Fibroblast of skin of back (primary cell): ENCODE measurements at regions not wholly inside any gene's neighbourhood (a gene's known extent, or its start where the extent isn't known, plus 50 kb on each side); places are given as distances from the start of the nearest gene placed in this dataset.
A peak's percentile ranks its signal among the peaks of the same experiment; 100 is the strongest.

Experiments used
- DNase-seq: peaks from one replicate; pipeline ENCODE4 v3.0.0-alpha.2; 2013

DNA sequence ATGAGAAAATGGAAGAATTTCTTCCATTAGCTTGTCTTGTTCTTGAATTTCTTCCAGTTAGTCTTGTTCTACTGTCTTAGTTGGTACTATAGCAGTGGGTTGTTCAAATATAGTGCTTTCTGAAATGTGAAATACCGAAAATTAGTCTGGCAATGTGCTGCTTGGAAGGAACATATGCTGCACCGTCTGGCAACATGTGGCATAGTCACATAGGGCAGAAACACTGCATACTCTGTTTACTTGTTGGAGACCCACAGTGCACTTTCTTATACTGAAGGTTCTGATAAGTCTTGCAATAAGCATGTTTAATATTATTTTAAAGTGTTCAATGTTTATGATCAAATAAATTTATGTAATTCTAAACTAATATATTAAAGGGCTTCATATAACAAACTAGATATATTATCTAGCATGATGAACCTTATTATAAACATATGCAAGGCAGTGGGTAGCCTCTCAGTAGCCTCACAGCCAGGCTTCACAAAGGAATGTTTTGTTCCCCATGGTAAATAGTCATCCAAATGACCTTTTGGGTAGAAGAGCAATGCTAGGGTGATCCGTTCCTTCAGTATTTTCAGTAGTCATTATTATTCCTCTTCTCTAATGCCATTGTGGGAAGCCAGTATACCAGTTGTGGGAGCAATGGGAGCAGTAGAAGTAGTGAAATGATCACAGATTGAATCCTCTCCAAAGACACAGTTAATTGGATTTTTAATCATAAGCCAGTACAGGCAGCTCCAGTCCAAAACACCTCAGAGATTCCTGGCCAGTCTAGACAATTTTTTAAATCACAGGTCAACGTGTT is 1106.7 kb downstream of the DTWD2 start:
- DNase-seq: no peak

DNA sequence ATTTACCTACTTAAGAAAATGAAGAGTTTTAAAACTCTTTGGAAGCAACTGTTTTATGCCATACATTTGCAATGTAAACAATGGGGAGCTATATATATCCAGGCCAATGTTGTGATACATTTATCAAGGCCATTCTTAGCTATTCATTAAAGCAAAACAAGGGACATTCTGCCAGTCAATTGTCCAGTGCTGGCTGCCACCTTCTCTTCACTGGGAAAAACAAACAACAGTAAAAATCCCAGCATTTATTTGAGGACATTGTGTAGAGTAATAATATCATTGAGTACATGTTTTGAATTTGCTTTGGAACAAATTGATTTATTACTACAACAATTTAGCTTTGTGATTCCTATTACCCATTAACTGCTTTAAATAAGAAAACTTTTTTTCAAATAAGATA is 1107.4 kb downstream of the DTWD2 start:
- no peak for DNase-seq

DNA sequence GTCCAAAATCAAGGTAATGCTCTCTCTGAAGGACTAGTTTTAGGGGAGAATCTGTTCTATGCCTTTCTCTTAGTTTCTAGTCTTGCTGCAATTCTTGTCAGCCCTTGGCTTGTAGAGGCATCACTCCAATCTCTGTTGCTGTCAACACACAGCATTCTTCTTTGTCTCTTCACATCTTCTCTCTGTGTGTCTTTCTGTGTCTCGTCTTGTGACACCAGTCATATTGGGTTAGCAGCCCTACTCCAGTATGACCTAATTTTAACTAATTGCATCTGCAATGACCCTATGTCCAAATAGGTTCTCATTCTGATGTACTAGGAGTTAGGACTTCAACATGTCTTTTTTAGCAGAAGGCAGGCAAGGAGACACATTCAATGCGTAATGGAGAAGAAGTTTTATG is 1110.6 kb downstream of the DTWD2 start:
- no peak for DNase-seq

DNA sequence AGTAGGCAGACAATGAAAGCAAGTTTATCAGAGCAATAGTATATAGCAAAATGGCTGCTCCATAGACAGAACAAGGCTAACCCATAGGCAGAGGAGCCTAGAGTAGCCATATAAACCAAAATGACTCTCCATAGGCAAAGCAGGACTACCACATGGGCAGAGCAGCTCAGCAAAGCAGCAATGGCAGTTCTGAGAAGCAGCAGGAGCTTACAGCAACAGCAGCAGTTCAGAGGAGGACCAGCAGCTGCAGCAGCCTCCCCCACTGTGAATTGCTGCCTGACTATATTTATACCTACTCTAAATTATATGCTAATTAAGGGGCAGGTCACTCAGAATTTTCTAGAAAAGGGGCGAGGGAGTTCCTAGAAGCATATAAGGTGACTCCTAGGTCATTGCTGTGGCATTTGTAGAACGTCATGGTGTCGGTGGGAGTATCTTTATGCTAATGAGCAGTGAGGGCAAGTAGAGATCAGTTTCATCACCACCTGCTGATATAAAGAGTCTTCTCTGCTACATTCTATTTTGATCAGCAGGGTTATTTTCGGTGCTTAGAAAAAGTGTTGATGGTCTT is 1115.5 kb downstream of the DTWD2 start:
- no peak for DNase-seq

DNA sequence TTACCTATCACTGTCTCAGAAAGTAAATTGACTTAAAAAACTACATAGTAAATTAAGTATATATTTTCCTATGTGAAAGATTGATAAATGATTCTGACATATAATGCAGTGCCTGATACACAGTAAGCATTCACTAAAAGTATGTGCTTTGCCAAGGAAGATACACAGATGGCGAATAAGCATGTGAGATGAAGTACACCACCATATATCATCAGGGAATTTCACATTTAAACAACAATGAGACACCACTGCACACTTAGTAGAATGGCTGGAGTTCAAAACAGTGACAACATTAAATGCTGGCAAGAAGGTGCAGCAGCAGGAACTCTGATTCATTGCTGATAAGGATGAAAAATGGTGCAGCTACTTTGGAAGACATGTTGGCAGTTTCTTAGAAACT is 1118.8 kb downstream of the DTWD2 start:
- DNase-seq: no peak

DNA sequence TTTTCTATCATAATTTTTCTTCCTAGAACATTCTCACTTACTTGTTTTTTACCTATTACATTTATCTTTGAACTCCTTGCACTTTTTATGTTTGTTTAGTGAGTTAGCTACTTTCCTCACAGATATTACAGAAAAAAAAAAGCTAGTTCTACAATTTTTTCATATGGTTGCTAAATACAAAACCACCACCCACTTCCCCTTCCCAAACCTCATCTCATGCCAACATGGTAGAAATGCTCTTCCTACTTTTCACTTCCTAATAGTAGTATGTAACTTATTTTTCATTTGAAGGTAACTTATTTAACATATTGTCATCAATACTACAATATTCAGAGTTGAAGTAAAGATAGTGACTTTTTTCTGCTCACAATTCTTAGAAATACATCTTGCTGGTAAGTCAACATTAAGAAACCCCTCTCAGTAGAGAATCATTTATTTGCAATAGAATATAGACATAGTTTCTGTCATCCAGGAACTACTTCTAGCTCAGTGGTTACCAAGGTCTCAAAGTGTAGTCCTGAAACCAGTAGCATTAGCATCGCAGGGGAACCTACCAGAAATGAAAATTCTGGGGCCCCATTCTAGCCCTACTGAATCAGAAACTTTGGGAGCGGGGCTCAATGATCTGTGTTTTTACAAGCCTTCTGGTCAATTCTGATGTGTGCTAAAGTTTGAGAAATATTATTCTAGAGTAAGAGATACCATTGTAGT is 1124.6 kb downstream of the DTWD2 start:
- DNase-seq: no peak

DNA sequence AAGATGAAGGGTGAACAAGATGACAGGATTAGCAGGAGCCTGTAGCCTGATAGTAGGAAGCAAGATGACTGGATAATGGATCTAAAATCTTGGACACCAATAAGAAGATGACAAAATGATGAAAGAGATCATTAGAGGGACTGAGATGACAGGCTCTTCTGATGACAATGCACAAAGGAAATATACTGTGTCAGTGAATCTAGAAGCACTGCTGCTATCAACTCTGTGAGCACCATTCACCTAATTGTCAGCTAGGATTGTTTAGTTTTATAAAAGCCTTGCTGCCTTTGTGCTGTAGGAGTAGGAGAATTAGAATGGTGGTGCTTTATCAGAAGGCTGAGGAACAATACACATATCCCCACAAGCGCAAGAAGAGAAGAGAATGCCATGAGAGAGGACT is 1127.8 kb downstream of the DTWD2 start:
- no peak for DNase-seq

DNA sequence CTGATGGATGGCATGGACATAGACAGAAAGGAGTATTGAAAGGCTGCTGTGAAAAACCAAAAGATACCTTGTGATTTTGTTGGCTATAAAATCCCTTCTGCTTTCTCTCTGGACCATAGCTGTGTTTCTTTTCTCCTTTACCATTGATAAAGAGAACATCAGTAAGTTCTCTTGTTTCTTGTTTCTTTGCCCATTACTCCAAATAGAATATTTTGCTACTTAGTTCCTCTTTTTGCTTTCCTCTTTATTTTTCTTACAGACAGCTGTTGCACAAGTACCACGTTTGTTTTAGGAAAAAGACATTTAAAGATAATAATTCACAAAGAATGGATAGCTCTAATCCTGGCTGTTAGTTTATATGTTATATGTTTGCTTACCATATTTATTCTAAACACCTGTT is 1129.2 kb downstream of the DTWD2 start:
- DNase-seq: no peak

DNA sequence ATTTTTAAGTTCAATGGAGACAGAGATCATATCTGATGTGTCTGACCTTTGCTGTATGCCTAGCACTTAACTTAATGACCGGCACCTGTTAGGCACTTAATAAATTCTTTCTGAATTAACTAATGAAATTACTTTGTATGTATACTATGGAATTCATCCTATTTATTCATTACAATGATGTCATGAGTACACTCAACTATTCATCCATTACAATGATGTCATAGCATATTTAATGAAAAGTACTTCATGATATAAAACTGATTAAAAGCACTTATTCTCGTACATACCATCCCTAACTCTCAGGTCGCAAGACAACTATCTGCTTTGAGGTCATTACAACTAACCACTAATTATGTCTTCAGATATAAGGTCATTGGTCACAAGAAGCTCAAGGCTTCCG is 1131.6 kb downstream of the DTWD2 start:
- DNase-seq: no peak

DNA sequence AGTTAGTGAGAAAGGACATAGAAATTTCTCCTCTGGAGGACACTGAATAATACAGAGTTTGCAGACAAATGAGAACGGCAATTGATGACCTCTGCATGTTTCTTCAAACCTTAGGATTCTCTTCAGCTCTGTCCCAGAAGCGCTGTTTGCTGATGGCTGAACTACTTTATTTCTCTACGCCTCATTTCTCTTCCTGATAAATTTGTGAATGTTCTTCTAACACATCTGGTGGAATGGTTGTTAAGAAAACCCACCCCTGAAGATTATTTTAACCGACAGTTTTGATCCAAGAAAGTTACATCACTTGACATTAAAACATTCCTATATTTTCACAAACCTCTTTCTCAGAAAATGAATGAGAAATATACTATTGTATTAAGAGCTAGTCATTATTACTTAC is 1150.6 kb downstream of the DTWD2 start:
- DNase-seq: no peak

DNA sequence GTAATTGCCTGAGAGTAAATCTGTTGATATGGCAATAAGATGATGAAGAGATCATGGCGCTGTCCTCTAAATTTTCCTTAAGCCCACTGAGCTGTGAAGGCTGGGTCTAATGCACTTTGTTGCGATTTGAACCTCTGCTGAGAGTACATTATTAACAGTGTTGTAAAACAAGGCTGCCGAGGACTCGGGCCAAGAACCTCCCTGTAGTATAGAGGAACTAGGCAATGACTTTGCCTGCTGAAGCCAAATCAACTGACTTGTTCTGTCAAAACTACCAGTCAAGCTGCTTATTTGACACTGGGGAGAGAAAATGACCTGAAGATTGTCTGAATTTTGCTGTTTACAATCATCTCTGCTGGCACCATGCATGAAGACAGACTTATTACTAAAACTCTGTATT is 1154.7 kb downstream of the DTWD2 start:
- no peak for DNase-seq

DNA sequence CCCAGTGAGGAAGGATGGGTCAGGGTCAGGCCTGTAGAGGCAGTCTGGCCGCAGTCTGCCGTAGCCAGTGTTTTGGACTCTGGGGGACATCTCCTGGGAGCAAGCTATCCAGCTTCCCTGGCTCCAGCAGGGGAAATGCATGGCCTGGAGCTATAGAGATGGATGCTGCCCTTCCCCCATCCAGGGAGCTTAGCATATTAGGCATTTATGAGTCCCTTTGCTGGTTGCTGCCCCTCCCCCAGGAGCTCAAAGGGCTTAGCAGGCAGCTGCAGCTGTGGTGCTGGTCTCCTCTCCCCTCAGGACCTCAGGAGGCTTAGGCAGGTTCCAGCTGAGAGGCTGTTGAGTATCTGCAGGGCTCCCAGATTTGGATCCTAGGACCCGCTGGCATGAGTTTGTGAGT is 1158.7 kb downstream of the DTWD2 start:
- DNase-seq: no peak

DNA sequence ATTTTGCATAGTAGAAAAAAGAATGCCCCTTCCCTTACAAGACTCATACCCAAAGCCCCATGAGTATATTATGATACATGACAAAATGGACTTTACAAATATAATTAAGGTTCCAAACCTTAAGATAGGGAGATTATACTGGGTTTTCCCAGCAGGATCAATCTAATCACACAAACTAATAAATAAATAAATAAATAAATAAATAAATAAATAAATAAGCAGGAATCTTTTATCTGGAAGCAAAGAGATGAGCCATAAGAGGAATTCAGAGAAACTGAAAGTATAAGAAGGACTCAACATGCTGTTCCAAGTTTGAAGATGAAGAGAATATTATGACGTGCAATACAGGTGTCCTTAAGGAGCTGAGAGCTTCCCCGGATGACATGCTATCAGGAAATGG is 1174.5 kb downstream of the DTWD2 start:
- no peak for DNase-seq

DNA sequence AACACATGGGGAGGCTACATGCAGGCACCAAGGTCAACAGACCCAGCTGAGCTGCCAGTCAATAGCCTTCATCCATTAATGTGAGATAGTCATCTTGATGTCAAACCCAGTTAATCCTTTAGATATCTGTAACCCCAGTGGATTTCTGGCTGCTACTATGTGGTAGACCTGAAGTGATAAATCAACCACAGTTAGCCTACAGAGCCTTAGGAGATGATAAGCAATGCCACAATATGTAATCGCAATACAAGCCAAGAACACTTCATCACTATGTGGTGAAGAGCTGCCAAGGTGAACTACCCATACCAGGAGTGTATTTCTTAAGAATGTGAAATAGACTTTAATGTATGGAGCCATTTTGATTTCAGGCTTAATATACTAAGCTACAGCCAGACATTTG is 1175.5 kb downstream of the DTWD2 start:
- DNase-seq: no peak

DNA sequence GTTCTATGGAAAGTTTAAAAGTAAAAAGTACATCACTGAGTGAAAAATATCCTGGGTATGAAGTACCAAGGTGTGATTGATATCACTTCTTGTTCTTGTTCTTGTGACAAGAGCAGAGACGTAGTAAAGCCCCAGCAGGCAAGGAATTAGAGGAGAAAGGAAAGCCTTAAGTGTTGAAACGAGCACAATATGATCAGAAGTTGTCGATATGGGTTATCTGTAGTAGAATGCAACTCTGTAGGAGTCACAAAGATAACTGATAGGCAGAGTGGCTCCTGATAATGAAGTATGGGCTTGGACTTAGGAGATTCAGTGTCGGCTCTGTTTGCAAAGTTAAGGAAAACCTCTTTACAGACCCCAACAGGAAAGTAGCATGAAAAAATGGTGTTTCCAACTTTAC is 1179.1 kb downstream of the DTWD2 start:
- DNase-seq: no peak

DNA sequence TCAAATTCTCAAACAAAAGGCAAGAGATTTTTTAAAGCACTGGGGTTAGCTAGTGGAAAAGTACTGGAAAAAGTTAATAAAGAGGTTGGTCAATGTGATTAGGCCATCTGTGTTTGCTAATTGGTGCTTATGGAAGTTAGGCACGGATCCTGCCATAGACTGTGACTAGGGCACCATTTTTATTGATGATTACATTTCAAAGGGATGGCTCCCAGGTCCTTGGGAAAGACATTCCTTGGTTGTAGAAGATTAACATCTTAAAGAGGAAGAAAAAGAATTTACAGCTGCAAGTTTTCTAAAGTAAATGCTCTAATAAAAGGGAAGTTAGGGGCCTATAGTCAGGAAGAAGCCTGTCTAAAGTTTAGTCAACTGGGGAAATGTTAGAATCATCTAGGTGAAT is 1183.3 kb downstream of the DTWD2 start:
- DNase-seq: no peak

DNA sequence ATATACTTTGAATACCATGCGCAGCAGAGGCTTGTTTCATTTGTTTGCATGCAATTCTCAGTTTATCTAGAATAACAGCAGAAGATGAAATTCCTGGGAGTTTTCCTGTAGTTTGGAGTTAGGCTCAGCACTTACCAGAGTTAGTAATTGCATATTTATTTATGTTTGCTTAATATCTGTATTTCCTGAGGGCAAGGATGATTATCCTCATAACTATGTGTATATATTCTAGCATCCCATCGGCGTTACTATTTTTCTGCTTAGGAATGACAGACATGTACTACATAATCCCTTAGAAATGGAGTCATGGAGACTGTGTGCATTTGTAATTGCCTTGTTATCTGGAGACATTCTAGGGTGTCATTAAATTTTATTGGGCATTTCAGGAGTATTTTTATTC is 1184.8 kb downstream of the DTWD2 start:
- DNase-seq: peak; percentile 89

DNA sequence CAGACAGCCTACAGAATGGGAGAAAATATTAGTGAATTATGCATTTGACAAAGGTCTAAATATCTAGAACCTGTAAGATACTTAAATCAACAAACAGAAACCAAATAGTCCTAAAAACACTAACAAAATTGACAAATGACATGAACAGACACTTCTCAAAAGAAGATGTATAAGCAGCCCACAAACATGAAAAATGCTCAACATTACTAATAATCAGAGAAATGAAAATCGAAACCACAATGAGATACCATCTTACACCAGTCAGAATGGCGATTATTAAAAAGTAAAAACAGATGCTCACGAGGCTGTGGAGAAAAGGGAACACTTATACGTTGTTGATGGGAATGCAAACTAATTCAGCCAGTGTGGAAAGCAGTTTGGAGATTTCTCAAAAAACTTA is 1186.8 kb downstream of the DTWD2 start:
- DNase-seq: no peak

DNA sequence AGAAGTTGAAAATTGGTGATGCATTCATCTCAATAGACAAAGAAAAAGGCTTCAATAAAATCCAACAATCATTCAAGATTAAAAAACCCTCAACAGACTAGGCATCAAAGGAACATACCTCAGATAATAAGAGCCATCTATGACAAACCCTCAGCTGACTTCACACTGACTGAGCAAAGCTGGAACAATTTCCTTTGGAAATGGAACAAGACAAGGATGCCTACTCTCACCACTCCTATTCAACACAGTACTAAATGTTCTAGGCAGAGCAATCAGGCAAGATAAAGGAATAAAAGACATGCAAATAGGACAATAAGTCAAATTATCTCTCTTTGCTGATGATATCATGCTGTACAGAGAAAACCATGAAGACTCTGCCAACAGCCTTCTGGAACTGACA is 1188.1 kb downstream of the DTWD2 start:
- DNase-seq: peak; percentile 2

DNA sequence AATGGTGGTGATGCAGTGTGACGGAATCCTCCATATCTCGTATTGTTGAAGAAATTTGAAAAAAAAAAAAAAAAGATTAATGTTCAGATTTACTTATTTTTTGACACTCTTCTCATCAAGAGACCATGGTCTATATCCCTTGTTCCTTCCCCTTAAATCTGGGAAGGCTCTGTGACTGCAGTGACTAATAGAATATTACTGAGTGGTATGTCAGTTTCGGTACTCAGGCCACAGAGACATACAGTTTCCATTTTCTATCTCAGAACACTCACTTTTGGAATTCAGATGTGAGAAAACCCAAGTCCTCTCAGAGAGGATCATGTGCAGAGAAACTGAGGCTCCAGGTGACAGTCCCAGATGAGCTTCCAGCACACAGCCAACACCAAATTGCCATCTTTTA is 1193.5 kb downstream of the DTWD2 start:
- peak; percentile 39 for DNase-seq

DNA sequence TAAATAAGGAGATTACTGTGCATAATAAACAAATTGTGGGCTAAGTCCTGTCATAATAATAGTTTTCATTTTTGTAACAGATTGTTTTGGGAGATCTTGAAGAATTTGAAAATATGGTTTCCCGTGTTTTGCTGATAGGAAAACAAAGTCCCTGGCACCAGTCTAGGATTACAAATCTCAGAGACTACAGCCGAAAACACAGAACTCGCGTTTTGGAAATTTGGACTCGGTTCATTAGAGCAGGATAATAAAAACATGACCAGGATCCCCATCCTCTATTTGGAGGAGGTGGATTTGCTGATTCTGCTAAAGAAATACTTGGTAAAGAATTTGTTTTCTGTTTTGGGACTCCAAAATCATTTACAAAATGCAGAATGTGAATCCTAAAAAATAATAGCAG is 1194.4 kb downstream of the DTWD2 start:
- no peak for DNase-seq

DNA sequence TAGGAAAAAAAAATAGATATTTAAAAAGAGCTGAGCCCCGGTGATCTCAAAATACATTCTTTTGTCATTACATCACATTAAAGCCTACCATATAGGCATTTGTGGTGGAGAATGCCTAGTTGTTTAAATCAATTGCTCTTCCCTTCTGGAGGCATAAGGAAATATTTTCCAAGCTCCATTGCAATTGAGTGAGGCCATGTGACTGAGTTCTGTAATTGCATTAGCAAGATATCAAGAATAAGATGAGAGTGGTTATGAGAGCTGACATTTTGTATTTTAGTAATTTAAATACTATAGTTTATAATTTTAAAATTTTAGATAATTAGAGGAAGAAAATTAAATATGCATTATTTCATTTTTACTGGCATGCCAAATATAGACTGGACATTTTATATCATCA is 1195.9 kb downstream of the DTWD2 start:
- peak; percentile 46 for DNase-seq

DNA sequence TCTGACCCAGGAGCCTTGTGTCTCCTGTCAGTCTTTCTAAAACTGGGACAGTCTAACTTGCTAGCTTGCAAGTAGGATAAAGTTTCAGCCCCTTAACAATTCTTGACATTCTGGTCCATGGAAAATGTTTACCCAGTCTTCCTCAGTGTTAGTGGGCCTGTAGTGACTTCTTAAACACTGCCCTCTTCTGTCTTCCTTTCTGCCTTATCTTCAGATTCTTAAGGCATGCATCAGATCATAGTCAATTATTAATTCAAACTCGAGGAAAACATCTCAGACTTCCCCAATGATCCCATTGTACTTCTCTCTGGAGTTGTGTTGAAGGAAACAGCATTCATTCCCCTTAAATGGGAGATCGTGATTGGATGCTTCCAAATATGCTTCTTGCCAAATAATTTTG is 1199.8 kb downstream of the DTWD2 start:
- no peak for DNase-seq

DNA sequence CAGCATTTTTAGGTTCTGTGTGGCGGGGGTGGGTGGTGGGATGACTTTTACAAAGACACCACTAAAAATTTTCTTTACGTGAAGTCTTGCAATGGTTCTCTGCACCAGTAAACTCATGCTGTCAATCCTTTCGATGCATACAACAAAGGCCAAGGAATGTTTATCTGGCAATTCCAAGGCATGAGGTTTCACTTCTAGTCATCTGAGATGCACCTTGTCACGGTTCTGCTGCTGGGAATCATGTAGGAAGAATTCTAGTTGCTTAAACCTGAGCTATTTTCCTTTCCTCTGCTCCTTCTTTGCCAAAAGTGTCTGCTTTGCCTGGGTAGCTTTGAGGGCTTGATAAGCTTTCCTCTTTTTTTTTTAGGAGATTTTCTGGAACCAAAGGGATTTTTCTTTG is 1204.5 kb upstream of the SEMA6A start:
- DNase-seq: no peak
